ENCODE measurements at regions not wholly inside any gene's neighbourhood (a gene's known extent, or its start where the extent isn't known, plus 50 kb on each side); places are given as distances from the start of the nearest gene placed in this dataset.

DNA sequence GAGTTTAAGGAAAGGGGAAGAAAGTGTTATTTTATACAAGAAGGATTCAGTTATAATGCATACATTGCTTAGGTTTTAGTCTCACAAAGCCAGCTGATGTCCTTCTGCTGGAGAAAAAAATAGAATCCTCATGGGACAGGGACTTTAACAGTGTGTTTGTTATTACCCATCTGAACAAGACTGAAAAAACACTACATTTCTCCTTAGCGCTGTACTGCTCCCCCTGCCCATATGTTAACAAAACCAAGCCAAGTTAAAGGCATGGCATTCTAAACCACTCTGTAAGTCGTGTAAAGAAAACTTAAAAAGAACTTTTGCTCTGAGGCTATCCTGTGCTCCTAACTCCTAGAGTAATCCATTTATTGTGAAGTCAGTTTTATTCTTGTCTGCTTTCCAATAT is 102.6 kb upstream of the NYAP2 start:
- ChIA-PET POLR2A (no interaction called here), CTCF (no interaction called here)
- Histone ChIP-seq H3K27ac (ENCODE audit: insufficient read depth, low read depth, low read length) (no peak overlapping the region), H2AFZ (ENCODE audit: low read depth, low read length) (no peak overlapping the region), H3K4me1 (ENCODE audit: control insufficient read depth, extremely low read depth, insufficient read depth, low read length) (no peaks in the 10 kb centered on the region), H4K20me1 (replicated peaks; ENCODE audit: control insufficient read depth, extremely low read depth, insufficient read depth, low read length) (no peaks in the 10 kb centered on the region), H3K4me3 (replicated peaks in 1 of 3; ENCODE audit: insufficient read depth in 1 of 3, low read depth in 1 of 3, low read length in 3 of 3) (no peak overlapping the region), H3K27me3 (ENCODE audit: control insufficient read depth in 2 of 2, insufficient read depth in 2 of 2, low read length in 2 of 2) (no peaks in the 10 kb centered on the region), H3K9me3 (replicated peaks; ENCODE audit: control insufficient read depth, insufficient read depth, low read length) (no peaks in the 10 kb centered on the region), H3K9ac (replicated peaks; ENCODE audit: extremely low read depth, insufficient read depth, low read length) (no peak overlapping the region), H3K9me1 (replicated peaks; ENCODE audit: control insufficient read depth, extremely low read depth, insufficient read depth, low read length) (no peaks in the 10 kb centered on the region), H3K4me2 (ENCODE audit: insufficient read depth, low read length) (no peak overlapping the region), H3K79me2 (ENCODE audit: control insufficient read depth, insufficient read depth, low read length) (no peaks in the 10 kb centered on the region), H3K36me3 (ENCODE audit: control insufficient read depth in 2 of 2, extremely low read depth in 1 of 2, insufficient read depth in 2 of 2, low read length in 2 of 2) (no peaks in the 10 kb centered on the region)
- no peak for FAIRE-seq
- intact Hi-C loops (cut with micrococcal nuclease), result no loop called here
- dilution Hi-C loops (cut with MboI; ENCODE audit: extremely low pct_ligation_motif_present, low sequenced_read_pairs), result no loop called here
- TF ChIP-seq EZH2 (IDR thresholded peaks at IDR 0.05; ENCODE audit: borderline replicate concordance, low read depth, low read length, severe bottlenecking), result no peak
- no peak for TF ChIP-seq POLR2A (IDR thresholded peaks at IDR 0.05; ENCODE audit: low read depth, low read length)
- TF ChIP-seq POLR2AphosphoS5 (IDR thresholded peaks at IDR 0.05; ENCODE audit: insufficient read depth, low read depth, low read length), result no peak
- TF ChIP-seq, protein P1, sequence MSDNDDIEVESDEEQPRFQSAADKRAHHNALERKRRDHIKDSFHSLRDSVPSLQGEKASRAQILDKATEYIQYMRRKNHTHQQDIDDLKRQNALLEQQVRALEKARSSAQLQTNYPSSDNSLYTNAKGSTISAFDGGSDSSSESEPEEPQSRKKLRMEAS (IDR thresholded peaks at IDR 0.05; ENCODE audit: insufficient read depth, insufficient read length), result no peak
- TF ChIP-seq, protein P2, sequence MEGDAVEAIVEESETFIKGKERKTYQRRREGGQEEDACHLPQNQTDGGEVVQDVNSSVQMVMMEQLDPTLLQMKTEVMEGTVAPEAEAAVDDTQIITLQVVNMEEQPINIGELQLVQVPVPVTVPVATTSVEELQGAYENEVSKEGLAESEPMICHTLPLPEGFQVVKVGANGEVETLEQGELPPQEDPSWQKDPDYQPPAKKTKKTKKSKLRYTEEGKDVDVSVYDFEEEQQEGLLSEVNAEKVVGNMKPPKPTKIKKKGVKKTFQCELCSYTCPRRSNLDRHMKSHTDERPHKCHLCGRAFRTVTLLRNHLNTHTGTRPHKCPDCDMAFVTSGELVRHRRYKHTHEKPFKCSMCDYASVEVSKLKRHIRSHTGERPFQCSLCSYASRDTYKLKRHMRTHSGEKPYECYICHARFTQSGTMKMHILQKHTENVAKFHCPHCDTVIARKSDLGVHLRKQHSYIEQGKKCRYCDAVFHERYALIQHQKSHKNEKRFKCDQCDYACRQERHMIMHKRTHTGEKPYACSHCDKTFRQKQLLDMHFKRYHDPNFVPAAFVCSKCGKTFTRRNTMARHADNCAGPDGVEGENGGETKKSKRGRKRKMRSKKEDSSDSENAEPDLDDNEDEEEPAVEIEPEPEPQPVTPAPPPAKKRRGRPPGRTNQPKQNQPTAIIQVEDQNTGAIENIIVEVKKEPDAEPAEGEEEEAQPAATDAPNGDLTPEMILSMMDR (IDR thresholded peaks at IDR 0.05; ENCODE audit: extremely low read depth in 1 of 2, insufficient read depth in 1 of 2, low read depth in 1 of 2, low read length in 2 of 2), result no peak
- no peak for TF ChIP-seq FOS (IDR thresholded peaks at IDR 0.05; ENCODE audit: borderline replicate concordance, insufficient read depth, low read length)
- no peak for TF ChIP-seq GATA2 (IDR thresholded peaks at IDR 0.05; ENCODE audit: insufficient read depth, insufficient read length, low read depth, low read length)
- TF ChIP-seq JUN (IDR thresholded peaks at IDR 0.05; ENCODE audit: borderline replicate concordance, insufficient read depth, insufficient read length, low read depth), result no peak
- TF ChIP-seq MYC (IDR thresholded peaks at IDR 0.05; ENCODE audit: low read depth, low read length), result no peak
- no TSS peak for BruUV-seq (replicated peaks)
- no peak for DNase-seq (ENCODE audit: low read depth, low spot score)

All from endothelial cell of umbilical vein (primary cell).